ENCODE measurements at regions not wholly inside any gene's neighbourhood (a gene's known extent, or its start where the extent isn't known, plus 50 kb on each side); places are given as distances from the start of the nearest gene placed in this dataset.

DNA sequence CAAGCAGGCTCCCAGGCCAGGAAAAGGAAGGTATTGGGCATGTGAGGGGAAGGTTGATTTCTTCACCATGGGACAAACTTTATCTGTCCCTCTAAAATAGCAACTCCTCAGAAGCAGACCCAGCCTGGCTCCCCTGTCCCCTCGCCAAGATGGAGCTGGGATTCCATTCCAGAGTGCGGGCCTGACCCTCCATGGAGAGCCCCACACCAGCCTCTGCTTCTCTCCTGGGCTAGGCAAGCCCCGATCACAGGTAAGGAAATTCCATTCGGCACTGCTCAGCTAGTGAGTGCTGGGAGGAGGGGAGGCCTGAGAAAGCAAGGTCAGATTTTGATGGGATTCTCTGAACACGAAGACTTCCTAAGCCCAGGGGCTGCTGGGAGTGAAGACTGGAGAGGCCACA lies 98.4 kb downstream of the EFNB1 start:
- TF ChIP-seq POLR2A (IDR thresholded peaks at IDR 0.05; ENCODE audit: low read depth, low read length) = no peak

DNA sequence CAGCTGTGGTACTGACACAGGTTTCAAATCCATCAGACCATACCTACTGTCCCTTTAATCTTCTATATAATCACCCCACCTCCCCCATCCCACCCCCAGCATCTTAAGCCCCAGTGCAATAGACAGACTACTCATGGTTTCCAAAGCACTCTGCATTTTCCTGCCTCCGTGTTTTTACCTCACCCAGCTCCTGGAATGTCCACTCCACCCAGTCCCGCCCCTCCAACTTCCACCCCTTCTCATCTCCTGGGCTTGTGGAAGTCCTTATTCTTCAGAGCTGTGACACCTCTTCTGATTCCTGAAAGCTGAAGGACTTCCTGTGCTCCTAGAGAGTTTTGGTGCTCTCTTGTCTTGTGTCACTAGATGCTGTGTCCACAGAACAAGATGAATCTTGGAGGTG lies 94.3 kb downstream of the EFNB1 start:
- no peak for FAIRE-seq
- DNase-seq (ENCODE audit: insufficient read length, low spot score) = no peak
- TF ChIP-seq POLR2A (IDR thresholded peaks at IDR 0.05; ENCODE audit: low read depth, low read length) = no peak

More for the DNA sequence above, 98.4 kb downstream of the EFNB1 start:
- FAIRE-seq = no peak
- DNase-seq (ENCODE audit: insufficient read length, low spot score) = no peak

DNA sequence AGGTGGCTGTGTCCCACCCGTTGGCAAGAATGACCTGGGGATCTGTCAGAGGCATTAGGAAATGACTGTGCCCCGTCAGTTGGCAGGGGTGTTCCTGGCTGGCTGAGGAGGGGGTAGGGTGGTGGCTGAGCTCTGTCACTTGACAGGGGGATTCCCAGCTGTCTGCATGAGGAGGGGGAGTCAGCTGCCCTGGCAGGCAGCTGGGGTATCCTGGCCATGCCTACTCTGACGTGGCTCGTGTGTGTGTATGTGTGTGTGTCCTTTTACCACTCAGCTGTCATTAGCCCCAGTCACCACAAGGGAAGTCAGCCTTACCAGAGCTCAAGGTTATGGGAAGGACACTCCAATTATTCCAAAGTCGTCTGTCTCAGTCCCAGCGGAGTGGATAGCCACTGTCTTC lies 93.2 kb downstream of the EFNB1 start:
- FAIRE-seq (no peak), DNase-seq (ENCODE audit: insufficient read length, low spot score) (no peak)
- TF ChIP-seq POLR2A (IDR thresholded peaks at IDR 0.05; ENCODE audit: low read depth, low read length) = no peak

DNA sequence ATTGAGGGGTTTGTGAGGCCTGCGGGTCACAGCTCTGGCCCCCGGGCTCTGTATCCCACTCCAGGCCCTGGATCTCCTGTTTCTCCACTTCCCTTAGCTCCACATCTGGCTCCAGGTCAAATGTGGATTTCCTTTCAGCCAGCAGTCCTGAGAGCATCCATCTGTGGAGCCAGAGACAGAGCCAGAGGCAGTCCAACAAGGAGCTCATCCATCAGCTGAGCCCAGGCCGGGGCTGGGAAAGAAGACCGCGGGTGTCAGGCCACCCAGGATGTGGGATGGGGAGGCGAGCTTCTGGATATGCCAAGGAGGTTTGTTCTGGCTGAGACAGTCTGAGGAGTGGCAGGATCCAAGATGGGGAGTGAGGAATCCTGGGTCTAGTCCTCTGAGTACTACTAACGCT lies 91.7 kb downstream of the EFNB1 start:
- no peak for FAIRE-seq
- TF ChIP-seq POLR2A (IDR thresholded peaks at IDR 0.05; ENCODE audit: low read depth, low read length) = no peak
- no peak for DNase-seq (ENCODE audit: insufficient read length, low spot score)

DNA sequence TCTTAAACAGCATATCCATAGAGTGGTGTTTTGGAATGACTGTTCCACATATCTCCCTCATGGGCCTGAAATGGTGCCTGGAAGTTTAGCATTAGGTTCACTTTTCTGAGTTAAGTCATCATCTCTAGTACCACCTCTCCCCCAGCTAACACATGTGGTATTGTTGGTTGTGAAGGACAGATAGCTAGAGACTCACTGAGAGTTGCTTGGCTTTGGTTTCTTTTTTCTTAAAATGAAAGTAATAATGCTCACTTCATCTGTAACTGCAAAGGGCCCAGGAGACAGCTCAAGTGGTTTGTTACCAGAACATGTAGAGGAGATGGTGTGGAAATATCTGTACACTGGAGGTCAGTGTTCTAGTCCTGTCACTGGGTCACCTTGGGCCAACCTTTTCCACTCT lies 90.9 kb downstream of the EFNB1 start:
- no peak for DNase-seq (ENCODE audit: insufficient read length, low spot score)
- no peak for FAIRE-seq
- no peak for TF ChIP-seq POLR2A (IDR thresholded peaks at IDR 0.05; ENCODE audit: low read depth, low read length)

DNA sequence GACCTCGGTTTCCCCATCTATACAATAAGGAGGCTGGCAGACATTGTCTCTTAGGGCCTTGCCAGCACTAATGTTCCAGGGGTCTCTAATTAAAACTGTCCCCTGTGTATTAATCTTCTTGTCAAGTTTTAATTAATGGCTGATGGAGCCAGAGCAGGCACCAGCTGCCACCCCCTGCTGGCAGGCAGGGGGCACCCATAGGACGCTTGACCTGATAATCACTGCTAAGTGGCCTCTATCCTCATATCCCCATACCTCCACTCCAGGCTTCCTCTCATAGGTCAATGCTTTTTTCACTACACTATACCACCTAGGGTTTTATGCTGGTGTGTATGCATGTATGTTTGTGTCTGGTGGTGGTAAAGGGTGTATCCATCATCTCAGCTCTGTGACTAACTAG lies 89.4 kb downstream of the EFNB1 start:
- no peak for FAIRE-seq
- TF ChIP-seq POLR2A (IDR thresholded peaks at IDR 0.05; ENCODE audit: low read depth, low read length) = no peak
- DNase-seq (ENCODE audit: insufficient read length, low spot score) = no peak

DNA sequence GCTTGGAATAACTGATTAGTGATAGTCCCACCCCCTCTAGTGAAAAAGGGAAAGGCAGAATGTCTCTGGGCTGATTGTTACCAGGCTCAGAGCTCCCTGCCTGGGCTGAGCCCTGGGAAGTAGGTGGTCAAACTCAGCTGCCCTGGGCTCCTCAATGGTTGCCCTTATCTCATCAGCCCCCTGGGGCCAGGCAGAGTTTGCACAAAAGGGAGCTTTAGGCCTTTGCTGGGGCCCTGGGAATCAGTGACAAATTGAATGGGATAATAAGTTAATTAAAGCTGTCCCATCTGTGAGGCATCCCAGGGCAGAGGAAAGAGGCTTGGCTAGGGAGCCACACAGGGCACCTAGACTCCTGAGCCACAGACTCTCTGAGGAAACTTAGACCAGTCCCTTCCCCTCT lies 89.0 kb downstream of the EFNB1 start:
- FAIRE-seq = no peak
- DNase-seq (ENCODE audit: insufficient read length, low spot score) = no peak
- no peak for TF ChIP-seq POLR2A (IDR thresholded peaks at IDR 0.05; ENCODE audit: low read depth, low read length)

DNA sequence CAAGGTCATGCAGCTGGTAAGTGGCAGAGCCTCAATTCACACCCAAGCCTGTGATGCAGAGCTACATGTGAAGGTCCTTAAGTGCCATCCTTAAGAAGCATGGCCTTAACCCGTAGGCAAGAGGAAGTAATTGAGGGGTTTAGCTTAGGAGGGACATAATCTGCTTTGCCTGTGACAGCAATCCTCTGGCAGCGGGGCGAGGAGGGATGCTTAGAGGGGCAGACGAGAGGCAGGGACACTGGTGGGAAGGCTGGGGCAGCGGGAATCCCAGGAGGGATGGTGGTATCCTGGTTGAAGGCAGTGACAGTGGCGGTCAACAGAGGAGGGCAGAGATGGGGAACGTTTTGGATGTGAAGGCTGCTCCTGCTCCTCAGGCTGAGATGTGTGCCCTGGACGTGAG lies 88.1 kb downstream of the EFNB1 start:
- DNase-seq (ENCODE audit: insufficient read length, low spot score) (no peak), FAIRE-seq (no peak)
- no peak for TF ChIP-seq POLR2A (IDR thresholded peaks at IDR 0.05; ENCODE audit: low read depth, low read length)

DNA sequence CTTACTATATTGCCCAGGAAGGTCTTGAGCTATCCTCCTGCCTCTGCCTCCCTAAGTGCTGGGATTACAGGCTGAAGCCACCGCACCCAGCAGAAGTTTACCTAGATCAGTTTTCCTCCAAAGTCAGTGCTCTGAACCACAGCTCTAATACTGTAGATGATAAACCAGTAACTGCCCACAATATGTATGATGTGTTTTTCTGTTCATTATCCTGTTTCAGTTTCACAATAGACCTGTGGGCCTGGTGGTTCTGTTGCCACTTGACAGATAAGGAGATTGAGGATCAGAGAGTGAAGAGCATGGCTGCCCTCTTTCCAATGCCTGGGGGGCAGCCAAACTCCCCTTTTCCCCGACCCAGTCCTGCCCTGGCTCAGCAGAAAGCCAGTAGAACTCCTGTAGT lies 87.0 kb downstream of the EFNB1 start:
- FAIRE-seq (no peak), DNase-seq (ENCODE audit: insufficient read length, low spot score) (no peak)
- no peak for TF ChIP-seq POLR2A (IDR thresholded peaks at IDR 0.05; ENCODE audit: low read depth, low read length)

DNA sequence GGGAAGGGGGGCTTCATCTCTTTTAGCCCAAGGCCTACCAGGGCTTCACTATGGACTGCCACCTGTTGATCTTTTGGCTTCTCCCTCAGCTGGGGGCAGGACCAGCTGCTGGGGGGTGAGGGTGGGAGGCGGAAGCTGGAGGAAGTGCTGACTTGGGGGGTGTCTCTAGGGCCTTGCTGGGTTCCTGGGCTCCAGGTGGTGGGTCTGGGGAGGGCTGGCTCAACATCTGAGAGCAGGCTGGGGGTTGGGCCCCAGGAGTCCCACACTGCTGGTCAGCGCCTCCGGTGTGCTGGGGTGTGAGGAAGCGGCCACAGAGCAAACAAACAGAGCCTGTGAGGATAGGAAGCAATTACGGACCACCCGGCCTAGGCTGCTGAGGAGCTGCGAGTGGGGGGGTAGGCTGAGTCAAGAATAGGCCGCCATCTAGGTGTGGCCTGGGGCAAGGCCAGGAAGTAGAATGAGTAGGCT lies 85.7 kb downstream of the EFNB1 start:
- FAIRE-seq (no peak), DNase-seq (ENCODE audit: insufficient read length, low spot score) (no peak)
- TF ChIP-seq POLR2A (IDR thresholded peaks at IDR 0.05; ENCODE audit: low read depth, low read length) = no peak

DNA sequence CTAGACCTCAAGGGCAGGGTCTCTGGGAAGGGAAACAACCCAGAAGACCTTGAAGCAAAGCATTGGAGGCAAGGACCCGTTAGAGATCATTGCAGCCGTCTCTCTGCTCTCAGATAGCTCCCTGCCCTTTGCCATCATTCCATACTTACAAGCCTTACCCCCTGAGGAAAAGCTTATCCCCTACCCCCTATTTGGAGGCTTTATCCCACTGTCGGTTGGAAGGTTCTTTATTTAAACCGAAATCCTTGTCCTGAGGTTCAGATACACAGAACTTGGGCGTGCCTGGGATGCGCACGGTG lies 84.4 kb downstream of the EFNB1 start:
- DNase-seq (ENCODE audit: insufficient read length, low spot score) = no peak
- FAIRE-seq = no peak
- no peak for TF ChIP-seq POLR2A (IDR thresholded peaks at IDR 0.05; ENCODE audit: low read depth, low read length)

DNA sequence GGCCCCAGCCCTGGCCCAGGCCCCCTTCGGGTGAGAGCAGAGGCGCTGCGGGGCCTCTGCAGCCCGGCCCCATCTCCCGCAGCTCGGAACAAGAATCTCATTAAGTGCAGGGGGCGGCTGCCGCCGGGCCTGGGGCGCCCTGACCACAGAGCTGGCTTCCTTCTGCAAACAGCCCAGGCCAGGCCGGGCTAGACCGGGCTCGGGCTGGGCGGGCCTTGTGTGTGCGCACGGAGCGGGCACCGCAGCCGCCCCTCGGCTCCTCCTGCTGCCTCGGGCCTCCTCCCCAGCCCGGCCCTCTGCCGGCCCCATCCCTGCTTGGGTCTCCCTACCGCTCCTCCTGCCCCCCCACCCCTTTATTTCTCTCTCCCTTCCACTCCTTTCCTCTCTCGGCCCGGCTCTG lies 83.3 kb downstream of the EFNB1 start:
- TF ChIP-seq POLR2A (IDR thresholded peaks at IDR 0.05; ENCODE audit: low read depth, low read length) = no peak
- FAIRE-seq = no peak
- DNase-seq (ENCODE audit: insufficient read length, low spot score) = no peak

DNA sequence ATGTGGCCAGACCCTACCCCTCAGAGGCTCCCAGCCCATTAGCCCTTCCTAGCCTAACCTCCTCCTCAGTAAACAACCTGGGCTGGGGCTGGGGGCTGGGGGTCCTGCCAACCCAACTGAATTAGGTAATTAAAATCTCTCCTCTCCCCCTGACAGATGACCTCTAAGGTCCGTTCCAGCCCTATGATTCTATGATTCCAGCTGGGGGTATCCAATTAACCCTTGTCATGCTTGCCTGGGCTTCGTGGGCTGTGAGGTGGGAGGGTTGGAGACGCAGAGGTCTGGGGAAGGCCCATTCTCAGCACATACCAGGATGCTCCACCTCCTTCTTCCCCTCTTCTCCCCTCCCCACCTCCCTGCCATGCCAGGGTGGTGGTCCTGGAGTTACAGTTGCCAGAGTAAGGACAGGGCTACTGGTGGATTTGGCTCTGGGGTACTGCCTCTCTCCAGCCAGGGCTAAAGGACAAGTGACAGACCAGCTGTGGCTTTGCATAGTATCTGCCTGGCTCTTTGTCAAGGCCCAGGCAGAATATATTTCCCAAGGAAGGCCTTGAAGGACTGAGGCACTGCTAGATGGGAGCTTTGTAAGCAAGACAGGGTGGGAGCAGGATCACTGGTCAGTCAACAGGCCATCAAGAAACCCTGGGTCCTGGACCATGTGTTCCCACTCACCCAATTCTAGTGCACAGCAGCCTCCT lies 82.1 kb downstream of the EFNB1 start:
- TF ChIP-seq POLR2A (IDR thresholded peaks at IDR 0.05; ENCODE audit: low read depth, low read length) = no peak
- no peak for DNase-seq (ENCODE audit: insufficient read length, low spot score)
- no peak for FAIRE-seq

DNA sequence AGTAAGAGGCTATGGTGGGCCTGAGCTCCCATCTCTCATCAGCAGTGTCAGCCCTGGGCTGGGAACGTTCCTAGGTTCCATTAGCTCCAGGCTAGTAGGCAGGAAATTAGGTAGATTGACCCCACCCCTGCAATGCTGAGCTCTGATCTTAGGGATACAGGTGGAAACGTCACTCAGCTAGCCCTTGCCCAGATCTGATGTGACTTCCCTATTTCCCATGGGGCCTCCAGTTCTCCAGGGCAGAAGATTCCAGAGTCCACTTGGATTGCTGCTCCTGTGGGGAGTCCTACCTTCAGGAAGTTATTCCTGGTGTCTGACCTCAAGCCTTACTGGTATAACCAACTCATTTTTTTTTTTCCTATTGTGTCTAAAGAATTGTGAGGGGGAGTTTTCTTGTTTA lies 81.1 kb downstream of the EFNB1 start:
- no peak for DNase-seq (ENCODE audit: insufficient read length, low spot score)
- no peak for TF ChIP-seq POLR2A (IDR thresholded peaks at IDR 0.05; ENCODE audit: low read depth, low read length)
- FAIRE-seq = no peak

DNA sequence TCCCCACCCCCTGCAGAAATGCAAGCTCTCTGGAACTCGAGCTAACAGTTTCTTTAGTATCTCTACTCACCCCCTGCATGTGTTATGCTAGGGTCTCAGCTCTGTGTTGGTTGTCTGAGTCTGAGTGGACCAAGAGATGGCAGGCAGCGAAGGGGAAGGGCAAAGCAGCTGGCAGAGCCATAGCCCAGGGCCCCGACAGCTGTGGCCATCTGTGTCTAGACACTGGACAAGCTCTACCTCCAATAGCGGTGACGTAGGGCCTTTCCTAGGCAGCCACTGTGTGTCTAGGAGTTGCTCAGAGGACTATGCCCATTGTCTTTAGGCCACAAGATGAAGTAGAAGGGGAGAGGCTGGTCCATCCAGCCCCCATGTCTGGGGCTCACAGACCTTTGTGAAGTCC lies 79.2 kb downstream of the EFNB1 start:
- no peak for DNase-seq (ENCODE audit: insufficient read length, low spot score)
- TF ChIP-seq POLR2A (IDR thresholded peaks at IDR 0.05; ENCODE audit: low read depth, low read length) = no peak
- no peak for FAIRE-seq

Data from H54 (cell line).